HG03558 (cell line): ENCODE measurements at regions not wholly inside any gene's neighbourhood (a gene's known extent, or its start where the extent isn't known, plus 50 kb on each side); places are given as distances from the start of the nearest gene placed in this dataset.
A peak's percentile ranks its signal among the peaks of the same experiment; 100 is the strongest.

Experiments
- ATAC-seq: cut with Tn5 transposase; IDR thresholded peaks from one replicate; pipeline ENCODE4 v1.9.1; 2021; ENCODE audit warnings: moderate number of reproducible peaks; ENCODE audit not compliant: unreplicated experiment; ENCODE audit errors: extremely low read depth

DNA sequence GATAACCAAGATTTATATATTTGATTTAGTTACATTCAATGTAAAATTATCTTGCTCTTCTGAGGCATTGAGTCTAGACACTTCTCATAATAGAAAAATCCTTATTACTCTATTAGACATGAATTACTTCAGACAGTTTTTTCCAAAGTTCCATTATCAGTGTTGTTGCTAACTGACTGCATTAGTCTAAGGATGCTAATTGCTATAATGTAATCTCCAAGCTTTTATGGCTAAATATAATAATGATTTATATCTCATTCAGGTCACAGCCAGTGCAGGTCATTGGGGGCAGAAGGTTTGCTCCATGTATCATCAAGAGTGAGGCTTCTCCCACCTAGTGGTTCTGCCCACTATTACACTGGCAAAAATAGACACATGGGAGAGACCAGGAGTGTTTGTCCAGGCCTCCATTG lies 377.2 kb upstream of the DDI1 start:
- no peak for ATAC-seq

DNA sequence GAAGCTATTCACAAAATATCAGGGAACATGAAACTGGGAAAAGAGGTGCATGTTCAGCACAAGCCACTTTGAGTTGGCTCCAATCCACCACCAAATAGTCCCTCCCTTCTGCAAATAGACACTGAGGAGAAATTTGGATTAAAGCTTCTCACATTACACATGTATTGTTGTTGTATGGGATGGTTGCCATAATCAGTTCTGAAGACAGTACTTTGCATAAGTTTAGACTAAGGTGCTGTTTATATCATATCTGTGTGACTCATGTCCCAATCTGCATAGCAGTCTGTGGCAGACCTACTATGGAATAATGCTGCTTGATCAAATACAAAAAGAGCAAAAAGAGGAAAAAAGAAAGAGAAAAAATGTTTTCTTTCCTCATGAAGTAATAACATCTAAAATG lies 376.7 kb upstream of the DDI1 start:
- no peak for ATAC-seq

DNA sequence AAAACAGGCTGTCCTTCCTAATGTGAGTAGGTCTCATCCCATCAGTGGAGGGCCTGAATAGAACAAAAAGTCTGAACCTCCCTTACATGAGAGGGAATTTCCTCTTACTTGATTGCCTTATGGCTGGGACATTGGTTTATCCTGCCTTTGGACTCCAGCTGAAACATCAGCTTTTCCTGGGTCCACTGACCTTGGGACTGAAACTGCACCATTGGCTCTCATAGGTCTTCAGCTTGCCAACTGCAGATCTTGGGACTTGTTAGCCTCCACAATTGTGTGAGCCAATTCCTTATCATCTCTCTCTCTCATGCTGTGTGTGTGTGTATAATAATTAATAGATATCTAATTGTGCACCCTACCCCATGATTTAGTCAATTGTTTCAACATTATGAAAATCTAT lies 375.3 kb upstream of the DDI1 start:
- no peak for ATAC-seq

DNA sequence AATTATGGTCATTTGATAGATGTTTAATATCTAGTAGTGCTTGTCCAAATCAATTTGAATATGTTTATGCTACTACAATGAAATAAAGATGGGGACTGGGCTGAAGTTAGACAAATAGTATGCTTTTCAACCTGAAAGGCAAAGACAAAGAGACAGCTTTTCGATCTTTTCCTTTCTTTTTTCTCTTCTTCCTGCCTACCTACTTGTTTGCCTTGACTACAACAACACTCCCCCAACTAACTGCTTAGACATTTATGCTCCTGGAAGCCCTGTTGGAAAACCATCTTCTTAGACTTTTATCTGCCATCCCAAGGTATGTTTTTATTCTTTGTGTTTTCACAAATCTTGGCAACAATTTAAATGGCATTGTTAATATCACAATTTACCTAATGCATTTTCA lies 374.4 kb upstream of the DDI1 start:
- ATAC-seq: no peak

DNA sequence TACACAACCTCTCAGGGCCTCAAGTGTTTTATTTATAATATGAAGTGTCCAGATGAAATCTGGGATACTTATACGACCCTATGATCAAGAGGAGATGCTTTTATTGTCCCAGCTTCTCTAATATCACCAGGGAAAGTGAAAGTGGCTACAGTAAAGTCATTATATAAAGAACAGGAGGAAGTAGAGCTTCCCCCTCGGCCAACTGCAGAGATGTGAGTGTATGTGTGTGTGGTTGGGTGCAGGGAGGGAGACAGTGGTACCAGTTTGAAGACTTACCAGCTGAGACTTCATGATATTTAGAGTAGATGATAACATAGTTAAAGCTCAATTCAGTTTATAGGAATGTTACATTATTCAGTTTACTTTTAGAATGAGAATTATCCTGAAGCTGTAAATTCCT lies 373.6 kb upstream of the DDI1 start:
- ATAC-seq: no peak

DNA sequence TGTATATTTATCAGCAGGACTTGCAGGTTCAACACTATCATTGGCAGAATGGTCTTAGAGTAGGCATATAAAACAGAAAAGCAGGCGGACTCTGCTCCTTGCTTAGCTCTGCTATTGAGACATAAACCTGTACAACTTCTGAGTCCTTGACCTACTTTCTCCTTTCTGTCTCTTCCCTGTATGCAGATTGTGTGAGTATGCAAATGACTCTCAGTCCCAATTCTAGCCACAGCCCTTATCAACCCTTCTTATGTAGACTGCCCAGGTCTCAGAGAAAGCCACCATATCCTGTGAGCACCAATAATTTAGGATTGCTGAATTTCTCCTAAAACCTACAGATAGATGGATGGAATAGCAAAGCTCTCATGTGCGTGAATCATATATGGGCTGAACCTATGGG lies 367.6 kb upstream of the DDI1 start:
- no peak for ATAC-seq

DNA sequence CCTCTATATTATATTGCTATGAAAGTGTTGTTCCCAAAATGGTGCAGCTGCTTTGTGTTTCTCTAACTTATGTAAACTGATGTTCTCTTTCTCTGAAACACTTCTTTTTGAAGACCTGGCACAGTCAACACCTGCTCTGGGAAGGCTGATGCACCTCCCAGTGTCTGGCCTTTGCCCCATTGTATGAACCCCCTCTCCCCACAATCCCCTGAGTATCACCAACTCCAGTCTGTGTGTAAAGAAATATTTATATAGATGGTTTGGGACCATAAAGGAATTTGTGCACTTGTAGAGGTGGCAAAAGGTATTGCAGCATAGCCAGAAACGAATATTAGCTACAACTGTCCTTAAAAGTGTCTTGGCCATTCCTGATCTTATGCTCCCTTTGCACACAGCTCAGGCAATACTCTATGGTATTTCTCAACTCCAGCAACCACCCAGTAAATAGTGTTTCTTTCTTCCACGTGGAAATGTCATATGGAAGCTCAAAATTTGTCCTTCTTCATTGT lies 365.2 kb upstream of the DDI1 start:
- no peak for ATAC-seq

DNA sequence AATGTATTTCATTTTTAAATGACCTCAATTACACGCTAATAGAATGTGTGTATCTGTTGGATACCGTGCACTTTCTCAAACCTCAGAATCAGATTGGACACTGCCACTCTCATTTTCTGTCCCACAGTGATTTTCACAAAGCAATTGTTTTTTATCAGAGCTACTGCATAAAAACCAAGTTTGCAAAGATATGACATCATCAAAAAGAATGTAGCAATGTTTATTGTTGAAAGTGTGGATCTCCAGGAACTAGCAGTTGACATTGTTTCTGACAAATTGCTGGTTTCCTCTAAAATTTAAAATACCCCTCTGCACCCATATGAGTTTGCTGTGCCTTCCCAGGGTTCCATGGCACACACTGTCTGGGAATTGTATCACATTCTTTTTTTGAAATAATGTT lies 362.7 kb upstream of the DDI1 start:
- ATAC-seq: no peak

DNA sequence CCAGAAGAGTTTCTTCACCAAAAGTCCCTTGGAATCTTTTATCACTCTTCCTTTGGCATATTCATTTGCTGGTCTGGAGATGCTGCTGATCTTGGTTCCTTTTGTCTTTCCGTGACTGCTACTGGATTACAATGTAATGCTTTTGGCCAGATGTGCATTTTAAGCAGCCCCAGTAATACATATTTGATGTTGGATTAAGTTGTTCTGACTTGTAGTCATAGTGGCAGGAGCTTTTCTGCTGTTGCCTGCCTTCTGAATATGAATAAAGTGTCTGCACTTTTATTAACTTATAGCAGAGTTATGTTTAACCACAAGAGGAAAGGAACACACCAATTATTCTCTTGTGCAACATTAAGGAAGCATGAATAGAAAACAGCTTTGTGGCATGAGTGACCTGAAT lies 360.0 kb upstream of the DDI1 start:
- ATAC-seq: no peak

DNA sequence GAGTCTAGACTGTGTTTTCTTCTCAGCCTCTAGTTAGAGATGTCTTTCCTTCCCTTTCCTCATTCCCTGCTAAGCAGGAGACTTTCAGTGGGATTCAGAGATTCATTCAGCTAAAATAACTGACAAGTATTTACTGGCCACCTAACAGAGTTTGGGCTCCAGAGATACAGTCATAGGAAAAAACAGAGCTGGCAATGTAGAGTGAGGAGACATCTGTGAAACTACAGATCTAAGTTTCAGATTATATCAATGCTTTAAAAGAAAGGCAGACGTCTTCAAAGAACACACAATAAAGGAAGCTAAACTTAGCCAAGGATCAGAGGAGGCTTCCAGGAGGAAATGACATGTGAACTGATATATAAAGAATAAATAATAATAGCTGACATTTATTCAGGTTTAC lies 355.6 kb upstream of the DDI1 start:
- ATAC-seq: no peak

DNA sequence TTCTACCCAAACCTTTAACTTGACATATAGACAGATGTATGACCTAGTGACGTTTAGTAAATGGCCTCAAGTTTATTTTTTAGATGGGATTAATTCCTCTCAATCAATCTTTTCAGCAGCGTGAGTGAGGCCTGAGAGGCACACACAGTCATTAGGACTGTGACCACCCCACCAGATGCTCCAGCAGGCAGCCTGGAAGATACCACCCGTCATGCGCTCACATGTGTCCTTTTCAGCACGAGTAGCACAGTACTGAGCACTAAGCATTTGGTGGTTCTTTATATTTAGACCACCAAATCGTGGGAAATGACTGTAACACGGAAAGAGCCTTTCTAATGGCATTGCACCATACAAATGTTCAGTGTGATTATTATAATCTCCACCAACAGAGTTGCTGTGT lies 354.6 kb upstream of the DDI1 start:
- no peak for ATAC-seq

DNA sequence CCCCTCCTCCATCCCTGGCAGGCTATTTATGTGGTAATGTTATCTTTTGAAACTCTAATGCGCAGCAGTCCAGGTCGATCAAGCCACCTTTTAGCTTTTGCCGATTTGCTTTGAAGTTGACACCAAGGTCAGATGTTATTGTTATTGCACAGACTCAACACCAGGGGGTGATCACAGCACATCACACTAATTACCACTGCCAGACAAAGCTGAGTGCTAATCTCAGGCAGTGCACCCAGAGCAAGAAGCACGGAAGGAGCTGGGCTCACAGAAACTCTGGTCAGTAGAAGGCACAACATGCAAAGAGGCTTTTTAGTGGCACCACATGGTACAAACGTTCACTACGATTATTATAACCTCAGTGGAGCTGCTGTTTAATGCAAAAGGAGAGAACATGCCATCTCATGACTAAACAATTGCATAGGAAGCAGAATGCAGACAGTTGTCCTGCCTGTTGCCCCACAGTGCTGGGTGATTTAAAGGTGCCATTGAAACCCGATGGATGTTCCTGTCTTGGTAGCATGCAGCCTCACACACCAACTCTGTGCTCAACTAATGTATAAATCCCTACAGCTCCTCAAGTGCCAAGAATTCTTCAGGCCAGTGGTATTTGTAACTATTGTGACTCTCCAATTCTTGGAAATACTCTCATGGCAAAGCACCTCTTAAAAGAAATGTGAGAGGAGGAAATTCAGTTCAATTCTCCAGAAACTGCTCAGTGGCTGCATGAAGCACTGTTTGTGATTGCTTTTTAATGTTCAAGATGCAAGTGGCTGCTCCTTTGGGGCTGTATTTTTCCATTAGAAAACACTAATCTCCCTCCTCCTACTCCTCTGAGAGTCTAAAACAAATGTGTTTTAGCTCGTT lies 353.9 kb upstream of the DDI1 start:
- ATAC-seq: peak; percentile 86

DNA sequence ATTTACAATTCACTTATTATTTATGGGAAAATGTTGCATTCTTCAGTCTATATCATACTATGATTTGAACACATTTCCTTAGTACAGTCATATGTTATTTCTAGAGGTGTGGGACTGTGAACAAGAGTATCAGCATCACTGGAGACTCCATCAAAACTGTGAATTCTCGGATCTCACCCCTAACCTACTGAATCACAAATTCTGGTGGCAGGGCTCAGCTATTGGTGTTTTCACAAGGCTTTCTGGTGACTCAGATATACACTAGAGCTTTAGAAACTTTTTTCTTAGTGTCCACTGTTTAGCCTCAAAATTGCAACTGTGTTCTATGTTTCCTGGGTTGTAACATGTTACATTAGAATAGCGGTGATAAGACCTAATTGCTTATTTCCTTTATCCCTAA lies 352.9 kb upstream of the DDI1 start:
- no peak for ATAC-seq

DNA sequence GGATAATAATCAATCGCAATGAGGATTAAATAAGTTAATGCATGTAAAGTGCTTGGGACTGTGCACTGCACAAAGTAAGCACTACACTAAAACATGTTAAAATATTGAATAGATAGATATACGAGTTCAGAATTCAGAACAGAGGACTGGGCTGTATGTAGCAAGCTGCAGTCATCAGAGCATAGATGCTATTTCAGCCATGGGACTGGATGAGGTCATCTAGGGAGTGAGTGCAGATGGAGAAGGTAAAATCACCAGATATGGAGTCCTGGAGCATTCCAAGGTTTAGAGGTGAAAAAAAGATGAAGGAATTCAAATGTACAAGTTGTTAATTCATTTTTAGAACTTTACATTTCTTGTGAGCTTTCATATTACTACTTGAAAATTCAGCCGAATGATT lies 347.5 kb upstream of the DDI1 start:
- no peak for ATAC-seq

DNA sequence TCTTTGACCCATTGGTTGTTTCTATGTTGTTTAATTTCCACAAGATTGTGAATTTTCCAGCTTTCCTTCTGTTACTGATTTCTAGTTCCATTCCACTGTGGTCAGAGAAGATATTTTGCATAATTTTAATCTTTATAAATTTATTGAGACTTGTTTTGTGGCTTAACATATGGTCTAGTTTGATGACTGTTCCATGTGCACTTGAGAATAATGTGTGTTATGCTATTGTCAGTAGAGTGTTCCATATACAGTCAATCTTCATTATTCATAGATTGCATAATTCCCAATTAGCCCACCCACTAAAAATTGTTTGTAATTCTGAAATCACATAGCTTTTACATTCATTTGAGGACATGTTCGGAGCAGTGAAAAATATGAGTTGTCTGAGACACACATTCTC lies 346.1 kb upstream of the DDI1 start:
- no peak for ATAC-seq

DNA sequence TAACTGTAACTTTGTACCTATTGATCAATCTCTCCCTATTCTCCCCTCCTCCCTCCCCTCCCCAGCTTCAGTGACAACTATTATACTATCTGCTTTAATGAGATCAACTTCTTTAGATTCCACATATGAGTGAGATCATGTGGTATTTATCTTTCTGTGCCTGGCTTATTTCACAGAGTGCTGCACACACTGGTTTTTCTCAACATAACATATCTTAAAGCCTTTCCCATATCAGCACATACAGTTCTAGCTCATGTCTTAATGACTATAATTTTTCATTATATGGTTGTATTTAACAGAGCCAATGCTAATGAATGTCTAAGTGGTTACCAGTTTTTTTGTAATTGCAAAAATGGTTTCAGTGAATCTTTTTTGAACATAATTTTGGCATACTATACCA lies 340.3 kb upstream of the DDI1 start:
- ATAC-seq: no peak

DNA sequence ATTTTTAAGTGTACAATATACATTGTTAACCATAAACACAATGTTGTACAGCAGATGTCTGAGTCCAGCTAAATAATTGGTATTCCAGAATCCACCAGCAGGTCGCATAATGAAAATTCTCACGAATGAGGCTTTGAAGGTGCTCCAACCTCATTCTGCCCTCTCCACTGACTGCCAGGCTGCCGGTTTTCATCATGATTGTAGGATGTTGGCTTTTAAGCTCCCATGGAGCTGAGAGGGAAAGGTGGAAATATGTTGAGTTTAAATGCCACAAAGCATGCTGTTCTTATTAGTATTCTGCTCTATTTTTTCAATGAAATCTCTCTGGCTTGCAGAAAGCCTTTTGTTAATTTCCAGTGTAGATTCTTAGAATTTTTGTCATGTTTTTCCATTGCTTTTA lies 337.2 kb upstream of the DDI1 start:
- no peak for ATAC-seq

DNA sequence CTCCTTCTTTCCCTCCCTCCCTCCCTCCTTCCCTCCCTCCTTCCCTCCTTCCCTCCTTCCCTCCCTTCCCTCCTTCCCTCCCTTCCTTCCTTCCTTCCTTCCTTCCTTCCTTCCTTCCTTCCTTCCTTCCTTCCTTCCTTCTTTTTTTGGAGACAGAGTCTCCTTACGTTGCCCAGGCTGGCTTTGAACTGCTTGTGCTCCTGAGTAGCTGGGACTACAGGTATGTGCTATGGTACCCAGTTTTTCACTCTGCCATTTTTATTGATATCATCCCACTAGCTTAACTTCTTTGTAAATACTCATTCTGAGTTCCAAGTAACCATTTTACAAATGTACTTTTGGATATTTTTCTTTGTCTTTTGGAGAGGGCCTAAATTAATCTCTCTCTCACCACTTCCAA lies 336.8 kb upstream of the DDI1 start:
- ATAC-seq: no peak

DNA sequence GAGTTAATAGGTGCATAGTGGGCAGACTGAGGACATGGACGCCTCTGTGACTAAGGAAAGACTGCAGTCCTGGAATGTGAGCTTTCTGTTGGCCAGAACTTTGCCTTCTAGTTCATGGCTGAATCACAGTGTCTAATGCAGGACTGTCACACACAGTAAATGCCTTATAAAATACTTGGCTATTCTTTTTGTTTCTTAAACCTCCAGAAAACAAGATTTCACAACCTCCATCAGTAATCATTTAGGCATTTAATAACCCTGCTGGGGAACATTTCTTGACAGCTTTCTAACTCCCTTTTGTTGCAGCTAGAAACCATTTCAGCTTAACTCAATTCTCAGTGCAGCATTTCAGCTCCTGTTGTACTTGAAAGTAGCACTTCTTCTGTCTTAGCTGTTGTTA lies 335.8 kb upstream of the DDI1 start:
- ATAC-seq: no peak

DNA sequence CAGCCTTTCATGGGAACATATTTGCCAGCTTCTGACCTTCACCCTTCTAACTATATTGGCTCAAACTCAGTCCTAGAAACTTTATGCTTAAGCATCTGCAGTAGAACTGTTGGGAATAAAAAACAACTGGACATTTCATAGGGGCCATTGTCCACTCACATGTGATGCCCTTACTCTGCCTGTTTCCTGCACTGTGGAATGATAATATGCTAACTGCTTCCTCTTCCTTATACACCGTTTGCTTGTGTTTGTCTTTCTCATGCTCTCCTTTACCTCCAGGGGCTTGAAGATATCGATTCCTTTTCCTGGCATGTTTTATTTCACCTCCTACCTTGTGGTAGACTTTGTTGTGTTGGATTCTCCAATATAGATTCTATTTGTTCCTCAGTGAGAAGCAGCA lies 333.0 kb upstream of the DDI1 start:
- no peak for ATAC-seq

DNA sequence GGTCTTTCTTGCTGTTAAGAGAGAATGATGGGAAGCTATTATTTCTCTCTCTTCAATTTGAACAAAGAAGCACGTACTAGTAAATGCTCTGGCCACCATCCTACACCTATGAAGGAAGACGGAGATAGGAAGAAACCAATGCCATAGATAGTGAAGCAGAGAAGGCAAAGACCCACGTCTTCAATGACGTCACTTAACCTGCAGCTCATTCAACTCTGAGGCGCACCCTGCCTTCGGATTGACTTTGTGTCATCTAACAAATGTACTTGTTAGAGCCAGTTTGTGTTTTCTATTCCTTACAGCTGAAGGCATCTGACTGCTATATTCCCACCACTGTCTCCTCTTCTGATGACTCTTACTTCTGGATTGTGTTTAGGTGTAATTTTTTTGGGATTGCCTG lies 332.5 kb upstream of the DDI1 start:
- no peak for ATAC-seq

DNA sequence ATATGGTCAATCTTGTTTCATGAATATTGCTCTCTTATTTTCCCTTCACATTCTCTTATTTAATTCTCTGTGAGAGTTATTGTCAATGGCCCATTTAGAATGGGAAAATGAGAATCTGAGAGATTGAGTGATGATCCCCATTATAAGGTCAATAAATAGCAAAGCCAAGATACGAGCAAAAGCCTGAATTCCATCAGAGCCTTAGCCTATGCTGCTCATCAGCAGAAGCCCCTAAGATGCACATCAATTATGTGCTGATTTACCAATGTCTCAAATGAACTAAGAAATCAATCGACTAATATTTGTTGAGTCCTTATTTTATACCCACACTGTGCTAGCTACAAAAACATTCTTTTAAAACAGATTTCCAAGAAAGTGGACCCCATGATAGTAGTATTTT lies 330.8 kb upstream of the DDI1 start:
- no peak for ATAC-seq
